Activated CD4-positive, alpha-beta T cell treated with anti-CD3 and anti-CD28 coated beads for 36 hours (primary cell): ENCODE measurements at regions not wholly inside any gene's neighbourhood (a gene's known extent, or its start where the extent isn't known, plus 50 kb on each side); places are given as distances from the start of the nearest gene placed in this dataset.

ENCODE experiments used
- ATAC-seq: fragments of 200-7000 bp; cut with Tn5 transposase; one replicate; pipeline ENCODE4 v1.10.0; 2021; ENCODE audit warnings: mild to moderate bottlenecking, moderate library complexity
- CTCF ChIA-PET: fragments of 350-600 bp; sonication (Branson Sonifier 250); formaldehyde crosslinking; loops from one replicate; lab custom pipeline; 2021; ENCODE audit warnings: antibody characterized with exemption; lab: Charles Lee
- POLR2A ChIA-PET: fragments of 350-600 bp; sonication (Branson Sonifier 250); formaldehyde crosslinking; loops from one replicate; lab custom pipeline; 2021; ENCODE audit warnings: antibody characterized with exemption, inconsistent platforms; lab: Charles Lee
- DNase-seq: peaks from one replicate; pipeline ENCODE4 v3.0.0-alpha.2; 2020
- H3K27ac Mint-ChIP-seq: one replicate; pipeline ENCODE4 v1.8.0; 2021; ENCODE audit warnings: mixed read lengths
- H3K27me3 Mint-ChIP-seq: one replicate; pipeline ENCODE4 v1.8.0; 2021; ENCODE audit warnings: mixed read lengths
- H3K36me3 Mint-ChIP-seq: one replicate; pipeline ENCODE4 v1.8.0; 2021; ENCODE audit warnings: low read depth, mixed read lengths
- H3K4me1 Mint-ChIP-seq: one replicate; pipeline ENCODE4 v1.8.0; 2021; ENCODE audit warnings: mixed read lengths
- H3K4me3 Mint-ChIP-seq: one replicate; pipeline ENCODE4 v1.8.0; 2021; ENCODE audit warnings: mild to moderate bottlenecking, moderate library complexity, mixed read lengths
- H3K9me3 Mint-ChIP-seq: one replicate; pipeline ENCODE4 v1.8.0; 2021; ENCODE audit warnings: low read depth, mixed read lengths
- intact Hi-C, 2 experiments: fragments of 100-400 bp; cut with DNase I in 1 of 2; cut with micrococcal nuclease in 1 of 2; formaldehyde crosslinking; loops; one replicate each; pipeline versions ENCODE4 v1.14.2 to v1.15.1; 2022 to 2024; cut with DNase I, micrococcal nuclease

- intact Hi-C loops, result no loop called here
- Mint-ChIP-seq H3K36me3 (no peaks in the 10 kb centered on the region), H3K4me1 (no peaks in the 10 kb centered on the region), H3K4me3 (no peak overlapping the region), H3K27ac (no peak overlapping the region), H3K27me3 (peaks cover 5% of the 10 kb centered on the region), H3K9me3 (no peaks in the 10 kb centered on the region)
- no peak for DNase-seq
- ChIA-PET POLR2A (no interaction called here), CTCF (interaction anchor here (1.0 kb wide), 1 partner anchor 16 kb away, joined by 4 read pairs; no protein-coding TSS in a partner anchor)
- no peak for ATAC-seq
Observed at GRCh38 chr7:25361387-25361786, 133.1 kb upstream of the NPVF start.

GRCh38 chr7:25361863-25362262, 133.6 kb upstream of the NPVF start:
- ChIA-PET POLR2A (no interaction called here), CTCF (interaction anchor here (1.0 kb wide), 1 partner anchor 16 kb away, joined by 4 read pairs; no protein-coding TSS in a partner anchor)
- DNase-seq, result no peak
- peaks cover 3% of the 10 kb centered on the region for H3K27me3 Mint-ChIP-seq
- no peak for ATAC-seq
- no peaks in the 10 kb centered on the region for H3K4me1 Mint-ChIP-seq
- H3K4me3 Mint-ChIP-seq, result no peak overlapping the region
- no peaks in the 10 kb centered on the region for H3K9me3 Mint-ChIP-seq
- intact Hi-C loops, result no loop called here
- H3K27ac Mint-ChIP-seq, result no peak overlapping the region
- H3K36me3 Mint-ChIP-seq, result no peaks in the 10 kb centered on the region

- Mint-ChIP-seq H3K36me3 (no peaks in the 10 kb centered on the region), H3K27me3 (peaks cover 9% of the 10 kb centered on the region), H3K27ac (no peak overlapping the region), H3K4me3 (no peak overlapping the region), H3K4me1 (no peaks in the 10 kb centered on the region), H3K9me3 (peaks cover 11% of the 10 kb centered on the region)
- CTCF ChIA-PET, result no interaction called here
- intact Hi-C loops, result no loop called here
- no peak for DNase-seq
- no peak for ATAC-seq
- POLR2A ChIA-PET, result no interaction called here
Observed at GRCh38 chr7:25368599-25369201, 140.4 kb upstream of the NPVF start.

- intact Hi-C loops, result no loop called here
- DNase-seq (no peak), ATAC-seq (no peak)
- H3K36me3 Mint-ChIP-seq, result no peaks in the 10 kb centered on the region
- no peak overlapping the region for H3K4me3 Mint-ChIP-seq
- no peaks in the 10 kb centered on the region for H3K4me1 Mint-ChIP-seq
- POLR2A ChIA-PET, result no interaction called here
- H3K27me3 Mint-ChIP-seq, result peaks cover 9% of the 10 kb centered on the region
- CTCF ChIA-PET, result interaction anchor here (0.9 kb wide), 1 partner anchor 29 kb away, joined by 3 read pairs; no protein-coding TSS in a partner anchor
- H3K27ac Mint-ChIP-seq, result no peak overlapping the region
- H3K9me3 Mint-ChIP-seq, result peaks cover 11% of the 10 kb centered on the region
Observed at GRCh38 chr7:25369786-25370185, 141.5 kb upstream of the NPVF start.

GRCh38 chr7:25371972-25372371, 143.7 kb upstream of the NPVF start:
- Mint-ChIP-seq H3K27ac (no peak overlapping the region), H3K4me1 (no peaks in the 10 kb centered on the region), H3K4me3 (no peak overlapping the region), H3K36me3 (no peaks in the 10 kb centered on the region), H3K27me3 (peaks cover 11% of the 10 kb centered on the region), H3K9me3 (peaks cover 11% of the 10 kb centered on the region)
- ChIA-PET CTCF (interaction anchor here (1.3 kb wide), 1 partner anchor 112 kb away, joined by 7 read pairs; no protein-coding TSS in a partner anchor), POLR2A (no interaction called here)
- DNase-seq, result no peak
- intact Hi-C loops, result no loop called here
- no peak for ATAC-seq

GRCh38 chr7:25375805-25376600, 147.7 kb upstream of the NPVF start:
- peaks cover 11% of the 10 kb centered on the region for H3K9me3 Mint-ChIP-seq

GRCh38 chr7:25379351-25380300, 151.3 kb upstream of the NPVF start:
- Mint-ChIP-seq H3K27ac (no peak overlapping the region), H3K36me3 (no peaks in the 10 kb centered on the region), H3K9me3 (no peaks in the 10 kb centered on the region), H3K4me1 (no peaks in the 10 kb centered on the region), H3K4me3 (no peak overlapping the region), H3K27me3 (peaks cover 3% of the 10 kb centered on the region)
- ChIA-PET POLR2A (no interaction called here), CTCF (interaction anchor here (0.6 kb wide), 1 partner anchor 111 kb away, joined by 4 read pairs; no protein-coding TSS in a partner anchor)
- DNase-seq (no peak), ATAC-seq (no peak)
- intact Hi-C loops, result no loop called here

More at GRCh38 chr7:25375805-25376600, 147.7 kb upstream of the NPVF start:
- Mint-ChIP-seq H3K4me1 (no peaks in the 10 kb centered on the region), H3K27ac (no peak overlapping the region), H3K27me3 (peaks cover 5% of the 10 kb centered on the region), H3K4me3 (no peak overlapping the region), H3K36me3 (no peaks in the 10 kb centered on the region)
- intact Hi-C loops, result no loop called here
- CTCF ChIA-PET, result interaction anchor here (0.7 to 1.1 kb wide), 2 partner anchors 88 to 116 kb away, joined by 3 to 4 read pairs; no protein-coding TSS in a partner anchor
- DNase-seq (no peak), ATAC-seq (no peak)
- POLR2A ChIA-PET, result no interaction called here

- DNase-seq (no peak), ATAC-seq (no peak)
- H3K36me3 Mint-ChIP-seq, result no peaks in the 10 kb centered on the region
- CTCF ChIA-PET, result interaction anchor here (0.8 to 1.7 kb wide), 6 partner anchors 9 to 185 kb away, joined by 3 to 7 read pairs (median 3); no protein-coding TSS in a partner anchor
- intact Hi-C loops, result no loop called here
- H3K27ac Mint-ChIP-seq, result no peak overlapping the region
- no peak overlapping the region for H3K4me3 Mint-ChIP-seq
- H3K4me1 Mint-ChIP-seq, result no peaks in the 10 kb centered on the region
- POLR2A ChIA-PET, result no interaction called here
- H3K9me3 Mint-ChIP-seq, result no peaks in the 10 kb centered on the region
- no peaks in the 10 kb centered on the region for H3K27me3 Mint-ChIP-seq
Observed at GRCh38 chr7:25381818-25382589, 153.7 kb upstream of the NPVF start.

- Mint-ChIP-seq H3K9me3 (no peaks in the 10 kb centered on the region), H3K4me3 (no peak overlapping the region), H3K27ac (no peak overlapping the region), H3K36me3 (no peaks in the 10 kb centered on the region), H3K27me3 (no peaks in the 10 kb centered on the region), H3K4me1 (no peaks in the 10 kb centered on the region)
- intact Hi-C loops, result no loop called here
- ChIA-PET CTCF (interaction anchor here (0.8 to 2.0 kb wide), 4 partner anchors 9 to 124 kb away, joined by 3 to 10 read pairs (median 3); no protein-coding TSS in a partner anchor), POLR2A (no interaction called here)
- ATAC-seq (no peak), DNase-seq (no peak)
Observed at GRCh38 chr7:25382869-25383268, 154.6 kb upstream of the NPVF start.

- H3K27ac Mint-ChIP-seq, result no peak overlapping the region
- H3K4me1 Mint-ChIP-seq, result no peaks in the 10 kb centered on the region
- DNase-seq (no peak), ATAC-seq (no peak)
- H3K27me3 Mint-ChIP-seq, result no peaks in the 10 kb centered on the region
- CTCF ChIA-PET, result interaction anchor here (1.0 to 2.0 kb wide), 2 partner anchors 8 to 124 kb away, joined by 3 to 10 read pairs; no protein-coding TSS in a partner anchor
- POLR2A ChIA-PET, result no interaction called here
- no peaks in the 10 kb centered on the region for H3K36me3 Mint-ChIP-seq
- H3K4me3 Mint-ChIP-seq, result no peak overlapping the region
- intact Hi-C loops, result no loop called here
- no peaks in the 10 kb centered on the region for H3K9me3 Mint-ChIP-seq
Observed at GRCh38 chr7:25383402-25383801, 155.1 kb upstream of the NPVF start.
